SK-N-MC (cell line): ENCODE measurements at regions not wholly inside any gene's neighbourhood (a gene's known extent, or its start where the extent isn't known, plus 50 kb on each side); places are given as distances from the start of the nearest gene placed in this dataset.

Source experiments
- DNase-seq: peaks from one replicate; pipeline ENCODE4 v3.0.0-alpha.2; 2011; ENCODE audit warnings: low read depth, low spot score
- H3K27ac ChIP-seq: fragments of 200-600 bp; sonication (generic); 2 replicates; pipeline ENCODE4 v1.5.1; 2016; ENCODE audit warnings: mixed run types
- H3K36me3 ChIP-seq: fragments of 200-600 bp; sonication (generic); 2 replicates; pipeline ENCODE4 v1.6.1; 2017; ENCODE audit warnings: antibody characterized with exemption, low read length, mixed read lengths; ENCODE audit not compliant: insufficient read depth
- H3K4me3 ChIP-seq: fragments of 200-600 bp; sonication (generic); 2 replicates; pipeline ENCODE4 v1.5.1; 2016
- H3K9ac ChIP-seq: fragments of 200-600 bp; sonication (generic); 2 replicates; pipeline ENCODE4 v1.8.0; 2017; ENCODE audit warnings: mixed run types, mixed read lengths; ENCODE audit not compliant: insufficient read length
- H3K9me3 ChIP-seq: fragments of 200-600 bp; sonication (generic); 2 replicates; pipeline ENCODE4 v1.6.1; 2017; ENCODE audit warnings: low read depth, mild to moderate bottlenecking, antibody characterized with exemption, low read length, moderate library complexity, mixed read lengths
- EZH2 ChIP-seq: fragments of 200-600 bp; sonication (generic); IDR thresholded peaks from one replicate; pipeline ENCODE4 v1.6.1; 2017; ENCODE audit warnings: antibody characterized with exemption
- FOXP2 ChIP-seq: optimal IDR thresholded peaks from 2 replicates; pipeline ENCODE3; 2011; ENCODE audit warnings: mild to moderate bottlenecking, moderate library complexity; ENCODE audit not compliant: insufficient read depth; ENCODE audit errors: extremely low read length, control extremely low read depth
- POLR2AphosphoS5 ChIP-seq: IDR thresholded peaks from 2 replicates; pipeline ENCODE4 v1.6.1; 2012; ENCODE audit warnings: mild to moderate bottlenecking, low read depth, low read length, borderline replicate concordance

DNA sequence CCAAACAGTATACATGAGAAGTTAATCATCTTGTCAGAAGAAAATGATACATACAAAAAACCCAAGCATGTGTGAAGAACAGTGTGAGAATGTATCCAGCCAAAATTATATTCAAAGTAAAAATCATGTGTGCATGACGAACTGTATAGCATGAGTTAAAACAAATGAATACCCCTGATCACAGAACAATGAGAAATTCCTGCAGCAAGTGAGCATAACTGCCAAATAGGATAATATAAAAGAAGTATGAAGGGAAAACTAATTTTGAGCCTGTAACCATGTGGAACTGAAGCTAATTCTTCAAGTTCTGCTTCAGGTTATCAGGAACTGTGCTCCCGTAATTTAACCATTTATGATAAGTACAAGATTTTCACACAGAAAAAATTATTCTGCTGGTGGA lies 56.5 kb upstream of the AMN1 start:
- DNase-seq: no peak
- Histone ChIP-seq H3K4me3 (no peak overlapping the region), H3K27ac (no peak overlapping the region), H3K9ac (no peak overlapping the region), H3K9me3 (no peaks in the 10 kb centered on the region), H3K36me3 (no peaks in the 10 kb centered on the region)
- TF ChIP-seq POLR2AphosphoS5 (no peak), FOXP2 (no peak), EZH2 (no peak)

DNA sequence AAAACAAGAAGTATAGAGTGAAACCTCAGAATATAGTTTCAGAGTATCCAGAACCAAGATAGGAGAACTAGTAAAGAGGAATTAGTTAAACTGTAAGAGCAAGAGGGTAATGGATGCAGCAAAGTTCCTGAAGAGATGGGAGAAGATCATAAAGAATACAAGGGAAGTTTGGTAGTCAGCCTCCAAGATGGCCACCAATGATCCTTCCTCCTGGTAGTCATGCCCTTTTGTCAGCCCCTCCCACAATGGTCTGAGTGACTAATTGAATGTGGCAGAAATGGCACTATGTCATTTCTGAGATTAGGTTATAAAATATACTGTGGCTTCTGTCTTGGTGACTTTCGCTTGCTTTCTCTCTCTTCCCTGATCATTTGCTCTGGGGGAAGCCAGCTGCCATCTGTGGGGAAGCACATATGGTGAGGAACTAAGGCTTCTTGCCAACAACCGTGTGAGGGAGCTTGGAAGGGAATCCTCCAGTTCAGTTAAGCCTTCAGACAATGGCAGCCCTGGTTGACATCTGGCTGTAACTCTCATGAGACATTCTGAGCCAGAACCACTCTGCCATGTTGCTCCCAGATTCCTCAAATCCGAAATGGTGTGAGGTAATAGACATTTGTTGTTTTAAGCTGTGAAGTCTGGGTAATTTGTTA lies 55.3 kb upstream of the AMN1 start:
- no peak overlapping the region for H3K4me3 ChIP-seq
- DNase-seq: no peak
- TF ChIP-seq POLR2AphosphoS5 (no peak), FOXP2 (no peak), EZH2 (no peak)
- no peaks in the 10 kb centered on the region for H3K9me3 ChIP-seq
- no peak overlapping the region for H3K27ac ChIP-seq
- H3K9ac ChIP-seq: no peak overlapping the region
- no peaks in the 10 kb centered on the region for H3K36me3 ChIP-seq

DNA sequence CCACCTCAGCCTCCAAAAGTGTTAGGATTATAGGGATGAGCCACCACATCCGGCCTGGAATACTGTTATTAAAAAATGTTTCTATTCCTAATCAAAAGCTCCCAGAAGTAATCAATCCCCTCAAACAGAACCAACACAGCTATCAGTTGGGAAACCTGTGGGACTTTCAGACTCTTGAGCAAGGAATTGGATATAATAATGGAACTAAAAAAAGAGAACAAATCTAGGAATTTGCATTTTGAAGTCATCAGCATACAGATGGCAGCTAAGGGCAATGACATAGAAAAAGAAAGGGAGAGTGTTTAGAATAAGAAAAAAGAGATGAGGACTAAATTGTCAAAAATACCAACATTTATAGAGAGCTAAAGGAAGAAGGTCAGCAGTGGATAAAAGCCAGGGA lies 54.7 kb upstream of the AMN1 start:
- no peaks in the 10 kb centered on the region for H3K9me3 ChIP-seq
- TF ChIP-seq POLR2AphosphoS5: no peak
- TF ChIP-seq FOXP2: no peak
- no peak overlapping the region for H3K9ac ChIP-seq
- no peaks in the 10 kb centered on the region for H3K36me3 ChIP-seq
- DNase-seq: no peak
- H3K27ac ChIP-seq: no peak overlapping the region
- H3K4me3 ChIP-seq: no peak overlapping the region

DNA sequence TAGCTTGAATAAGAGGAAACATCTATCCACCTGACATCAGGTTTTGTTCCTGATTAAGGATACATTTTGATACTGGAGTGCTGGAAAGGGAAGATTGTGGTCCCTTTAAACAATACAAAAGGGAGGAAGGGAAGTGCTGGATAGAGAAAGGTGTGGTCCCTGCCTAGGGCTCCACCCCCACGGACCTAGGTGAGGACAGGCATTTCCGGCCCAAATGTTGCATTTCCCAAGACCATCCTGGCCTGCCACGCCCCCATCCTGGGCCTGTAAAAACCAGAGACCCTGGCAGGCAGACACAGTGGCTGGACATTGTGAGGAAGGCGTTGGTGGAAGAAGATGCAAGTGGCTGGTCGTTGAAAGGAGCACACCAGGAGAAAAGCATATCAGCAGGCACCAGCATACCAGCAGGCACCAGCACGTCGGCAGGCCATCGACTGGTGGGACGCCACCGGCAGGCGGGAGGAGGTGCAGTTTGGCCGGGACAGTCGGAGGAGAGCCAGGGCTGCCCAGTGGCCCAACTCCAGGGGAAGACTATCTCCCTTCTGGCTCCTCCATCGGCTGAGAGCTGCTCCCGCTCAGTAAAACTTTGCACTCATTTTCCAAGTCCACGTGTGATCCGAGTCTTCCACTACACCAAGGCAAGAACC lies 53.2 kb upstream of the AMN1 start:
- H3K9ac ChIP-seq: no peak overlapping the region
- no peaks in the 10 kb centered on the region for H3K36me3 ChIP-seq
- H3K9me3 ChIP-seq: no peaks in the 10 kb centered on the region
- TF ChIP-seq EZH2 (no peak), FOXP2 (no peak), POLR2AphosphoS5 (no peak)
- no peak for DNase-seq
- no peak overlapping the region for H3K4me3 ChIP-seq
- no peak overlapping the region for H3K27ac ChIP-seq

DNA sequence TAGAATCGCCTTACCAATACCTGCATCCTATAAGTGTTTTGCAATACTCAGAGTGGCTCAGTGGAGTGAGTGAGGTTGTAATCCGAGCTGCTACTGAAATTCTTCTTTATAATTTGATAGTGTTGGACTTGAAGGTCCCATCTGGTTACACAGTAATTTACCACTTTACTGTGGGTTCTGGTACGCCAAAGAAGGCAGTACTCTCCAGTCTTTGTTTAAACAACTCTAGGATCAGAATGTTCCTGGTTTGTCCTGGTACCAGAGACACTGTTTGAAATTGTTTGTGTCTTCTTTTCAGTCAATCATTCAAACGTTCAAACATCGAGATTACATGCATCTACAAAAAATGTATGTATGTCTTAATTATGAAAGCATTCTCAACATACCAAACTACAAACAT lies 51.3 kb upstream of the AMN1 start:
- Histone ChIP-seq H3K9me3 (no peaks in the 10 kb centered on the region), H3K27ac (no peak overlapping the region), H3K4me3 (no peak overlapping the region), H3K9ac (no peak overlapping the region), H3K36me3 (no peaks in the 10 kb centered on the region)
- DNase-seq: no peak
- TF ChIP-seq FOXP2: no peak
- no peak for TF ChIP-seq EZH2
- TF ChIP-seq POLR2AphosphoS5: no peak

DNA sequence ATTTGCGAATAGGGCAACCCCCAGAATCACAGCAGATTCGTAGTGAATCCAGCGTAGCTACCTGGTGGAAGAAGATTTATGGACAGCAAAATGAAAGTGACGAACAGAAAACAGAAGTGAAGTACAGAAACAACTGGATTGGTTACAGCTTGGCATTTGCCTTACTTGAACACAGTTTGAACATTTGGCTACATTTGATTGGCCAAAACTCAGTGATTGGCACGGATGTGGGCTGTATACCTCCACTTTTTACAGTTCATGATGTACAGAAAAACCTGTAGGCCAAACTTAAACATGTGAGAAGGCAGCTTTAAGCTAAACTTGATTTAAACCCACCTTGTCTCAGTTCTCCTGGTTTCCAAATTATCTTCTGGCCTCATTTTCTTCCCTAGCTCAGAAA lies 49.9 kb upstream of the AMN1 start:
- Histone ChIP-seq H3K36me3 (no peaks in the 10 kb centered on the region), H3K9ac (no peak overlapping the region), H3K27ac (no peak overlapping the region), H3K4me3 (no peak overlapping the region), H3K9me3 (no peaks in the 10 kb centered on the region)
- TF ChIP-seq FOXP2: no peak
- TF ChIP-seq POLR2AphosphoS5: no peak
- TF ChIP-seq EZH2: no peak
- DNase-seq: no peak
